GM23248 (cell line): ENCODE measurements at regions not wholly inside any gene's neighbourhood (a gene's known extent, or its start where the extent isn't known, plus 50 kb on each side); places are given as distances from the start of the nearest gene placed in this dataset.

Source experiments
- DNase-seq: peaks from one replicate; pipeline ENCODE4 v3.0.0-alpha.2; 2015
- H2AFZ ChIP-seq: fragments of 200-600 bp; sonication (generic); 2 replicates; pipeline ENCODE4 v1.6.1; 2016; ENCODE audit warnings: antibody characterized with exemption
- H3F3A ChIP-seq: fragments of 200-600 bp; sonication (generic); 2 replicates; pipeline ENCODE4 v1.6.1; 2016; ENCODE audit warnings: mild to moderate bottlenecking, antibody characterized with exemption, mixed run types; ENCODE audit not compliant: insufficient read depth
- H3K27ac ChIP-seq: fragments of 200-600 bp; sonication (generic); 2 replicates; pipeline ENCODE4 v1.5.1; 2016; ENCODE audit warnings: mild to moderate bottlenecking
- H3K27me3 ChIP-seq: fragments of 200-600 bp; sonication (generic); replicated peaks from 2 replicates; pipeline ENCODE4 v1.6.1; 2016; ENCODE audit warnings: mild to moderate bottlenecking; ENCODE audit not compliant: insufficient read depth
- H3K36me3 ChIP-seq: fragments of 200-600 bp; sonication (generic); 2 replicates; pipeline ENCODE4 v1.6.1; 2016; ENCODE audit warnings: low read depth, mild to moderate bottlenecking
- H3K4me1 ChIP-seq: fragments of 200-600 bp; sonication (generic); 2 replicates; pipeline ENCODE4 v1.6.1; 2016; ENCODE audit warnings: mild to moderate bottlenecking; ENCODE audit not compliant: insufficient read depth
- H3K4me2 ChIP-seq: fragments of 200-600 bp; sonication (generic); one replicate; pipeline ENCODE4 v1.6.1; 2016; ENCODE audit warnings: mild to moderate bottlenecking; ENCODE audit not compliant: unreplicated experiment
- H3K4me3 ChIP-seq: fragments of 200-600 bp; sonication (generic); 2 replicates; pipeline ENCODE4 v1.5.1; 2016; ENCODE audit warnings: mild to moderate bottlenecking
- H3K79me2 ChIP-seq: fragments of 200-600 bp; sonication (generic); 2 replicates; pipeline ENCODE4 v1.6.1; 2016; ENCODE audit warnings: mild to moderate bottlenecking; ENCODE audit not compliant: insufficient read depth
- H3K9ac ChIP-seq: fragments of 200-600 bp; sonication (generic); 2 replicates; pipeline ENCODE4 v1.6.1; 2016; ENCODE audit warnings: mild to moderate bottlenecking
- H3K9me2 ChIP-seq: fragments of 200-600 bp; sonication (generic); 2 replicates; pipeline ENCODE4 v1.6.1; 2016; ENCODE audit warnings: mixed run types, mild to moderate bottlenecking, moderate library complexity; ENCODE audit not compliant: insufficient read depth
- H3K9me3 ChIP-seq: fragments of 200-600 bp; sonication (generic); one replicate; pipeline ENCODE4 v1.6.1; 2017; ENCODE audit warnings: low read depth
- H4K20me1 ChIP-seq: fragments of 200-600 bp; sonication (generic); 2 replicates; pipeline ENCODE4 v1.6.0; 2016; ENCODE audit not compliant: insufficient read depth
- EZH2 ChIP-seq: fragments of 200-600 bp; sonication (generic); IDR thresholded peaks from 2 replicates; pipeline ENCODE4 v1.6.1; 2018; ENCODE audit warnings: antibody characterized with exemption, mild to moderate bottlenecking; ENCODE audit not compliant: insufficient read depth, poor library complexity, severe bottlenecking
- EZH2phosphoT487 ChIP-seq: fragments of 200-600 bp; sonication (generic); IDR thresholded peaks from 2 replicates; pipeline ENCODE4 v1.6.1; 2018; ENCODE audit warnings: antibody characterized with exemption, moderate library complexity, mild to moderate bottlenecking, low read depth; ENCODE audit not compliant: insufficient read depth
- WGBS, 2 experiments: methylation state at CpG; one replicate each; pipeline ENCODE4 v1.1.6; 2015 to 2017; ENCODE audit warnings: low lambda C conversion rate in 2 of 2, low coverage in 1 of 2; ENCODE audit errors: missing lambda C conversion rate in 2 of 2; 5-methylcytosine and 5-hydroxymethylcytosine counted together
- in situ Hi-C: fragments of 300-500 bp; cut with MboI; formaldehyde crosslinking; loops from 2 replicates; pipeline ENCODE4 v1.15.0; 2020

- no peaks in the 10 kb centered on the region for H3F3A ChIP-seq
These were observed 250.5 kb upstream of the GPRIN3 start for GRCh38 chr4:89558147-89558546.

GRCh38 chr4:89556601-89557305, 249.2 kb upstream of the GPRIN3 start:
- H3K9me2 ChIP-seq: no peaks in the 10 kb centered on the region
- H3K27me3 ChIP-seq: no peaks in the 10 kb centered on the region
- in situ Hi-C loops: no loop called here
- H3K4me3 ChIP-seq: no peak overlapping the region
- no peaks in the 10 kb centered on the region for H4K20me1 ChIP-seq
- H3K9ac ChIP-seq: no peak overlapping the region
- H3F3A ChIP-seq: no peaks in the 10 kb centered on the region
- TF ChIP-seq EZH2 (no peak), EZH2phosphoT487 (no peak)
- H3K27ac ChIP-seq: no peak overlapping the region
- no peaks in the 10 kb centered on the region for H3K4me1 ChIP-seq
- H3K36me3 ChIP-seq: no peaks in the 10 kb centered on the region
- no peak overlapping the region for H2AFZ ChIP-seq
- no peak overlapping the region for H3K4me2 ChIP-seq
- H3K9me3 ChIP-seq: no peaks in the 10 kb centered on the region
- 36 to 45% methylated on average over 4 of the region's 4 CpGs for WGBS, 2 experiments
- peak; percentile 11 for DNase-seq
- H3K79me2 ChIP-seq: no peaks in the 10 kb centered on the region

More at GRCh38 chr4:89558147-89558546, 250.5 kb upstream of the GPRIN3 start:
- no peak for TF ChIP-seq EZH2phosphoT487
- no peak for TF ChIP-seq EZH2
- Histone ChIP-seq H3K27ac (no peak overlapping the region), H3K4me1 (no peaks in the 10 kb centered on the region), H3K36me3 (no peaks in the 10 kb centered on the region), H4K20me1 (no peaks in the 10 kb centered on the region), H3K79me2 (no peaks in the 10 kb centered on the region), H3K27me3 (no peaks in the 10 kb centered on the region), H3K9me3 (no peaks in the 10 kb centered on the region), H2AFZ (no peak overlapping the region), H3K4me3 (no peak overlapping the region), H3K4me2 (no peak overlapping the region), H3K9me2 (no peaks in the 10 kb centered on the region), H3K9ac (no peak overlapping the region)
- in situ Hi-C loops: no loop called here
- peak; percentile 25 for DNase-seq
- 63 to 68% methylated on average over 1 of the region's 1 CpG for WGBS, 2 experiments

GRCh38 chr4:89551191-89551590, 243.6 kb upstream of the GPRIN3 start:
- no peak overlapping the region for H3K9ac ChIP-seq
- H3K4me3 ChIP-seq: no peak overlapping the region
- no peak overlapping the region for H2AFZ ChIP-seq
- H3K27ac ChIP-seq: no peak overlapping the region
- 26 to 31% methylated on average over 3 of the region's 3 CpGs for WGBS, 2 experiments
- H4K20me1 ChIP-seq: no peaks in the 10 kb centered on the region
- TF ChIP-seq EZH2phosphoT487: no peak
- TF ChIP-seq EZH2: no peak
- no peaks in the 10 kb centered on the region for H3K36me3 ChIP-seq
- H3K9me2 ChIP-seq: no peaks in the 10 kb centered on the region
- no peaks in the 10 kb centered on the region for H3F3A ChIP-seq
- H3K4me2 ChIP-seq: no peak overlapping the region
- no peaks in the 10 kb centered on the region for H3K9me3 ChIP-seq
- peak; percentile 13 for DNase-seq
- no peaks in the 10 kb centered on the region for H3K27me3 ChIP-seq
- no peaks in the 10 kb centered on the region for H3K79me2 ChIP-seq
- peaks cover 5% of the 10 kb centered on the region; the same call in 1 of the 2 replicates for H3K4me1 ChIP-seq
- in situ Hi-C loops: no loop called here

- Histone ChIP-seq H3K9me3 (no peaks in the 10 kb centered on the region), H3K4me3 (no peak overlapping the region), H2AFZ (no peak overlapping the region), H3K36me3 (no peaks in the 10 kb centered on the region), H3K27ac (no peak overlapping the region), H3K4me2 (no peak overlapping the region), H3F3A (no peaks in the 10 kb centered on the region), H3K4me1 (peaks cover 5% of the 10 kb centered on the region; the same call in 1 of the 2 replicates), H3K9ac (no peak overlapping the region), H3K79me2 (no peaks in the 10 kb centered on the region), H4K20me1 (no peaks in the 10 kb centered on the region), H3K9me2 (no peaks in the 10 kb centered on the region), H3K27me3 (no peaks in the 10 kb centered on the region)
- TF ChIP-seq EZH2: no peak
- no peak for TF ChIP-seq EZH2phosphoT487
- DNase-seq: peak; percentile 30
- in situ Hi-C loops: no loop called here
- 33 to 56% methylated on average over 1 of the region's 1 CpG for WGBS, 2 experiments
These were observed 242.3 kb upstream of the GPRIN3 start for GRCh38 chr4:89549907-89550306.
